Esophagus muscularis mucosa (tissue), 4 donors: ENCODE measurements at regions not wholly inside any gene's neighbourhood (a gene's known extent, or its start where the extent isn't known, plus 50 kb on each side); places are given as distances from the start of the nearest gene placed in this dataset.

Source experiments
- CTCF ChIP-seq, 3 experiments: fragments of 200-600 bp in 2 of 3; fragments of 450-650 bp in 1 of 3; sonication (generic) in 2 of 3; IDR thresholded peaks; one replicate each; pipeline ENCODE4 v1.5.1; 2017 to 2019; ENCODE audit warnings: antibody characterized with exemption in 3 of 3, mild to moderate bottlenecking in 2 of 3, moderate library complexity in 1 of 3
- EP300 ChIP-seq: sonication (generic); formaldehyde crosslinking; IDR thresholded peaks from one replicate; pipeline ENCODE4 v1.6.1; 2017; ENCODE audit warnings: antibody characterized with exemption
- POLR2A ChIP-seq: fragments of 450-650 bp; IDR thresholded peaks from one replicate; pipeline ENCODE4 v1.6.1; 2017; ENCODE audit warnings: antibody characterized with exemption, moderate library complexity, mild to moderate bottlenecking, low read depth
- POLR2AphosphoS5 ChIP-seq, 2 donors: sonication (generic); formaldehyde crosslinking; IDR thresholded peaks; one replicate each; pipeline ENCODE4 v1.6.1; 2017; ENCODE audit warnings: antibody characterized with exemption in 2 of 2

GRCh38 chr2:236671896-236672562 lies 102.4 kb downstream of the ACKR3 start:
- no peak for TF ChIP-seq CTCF (IDR thresholded peaks at IDR 0.05)
- TF ChIP-seq POLR2AphosphoS5 (IDR thresholded peaks at IDR 0.05): no peak
- TF ChIP-seq EP300: no peak
- no peak for TF ChIP-seq POLR2A
